K562 (cell line): ENCODE measurements at regions not wholly inside any gene's neighbourhood (a gene's known extent, or its start where the extent isn't known, plus 50 kb on each side); places are given as distances from the start of the nearest gene placed in this dataset.
A peak's percentile ranks its signal among the peaks of the same experiment; 100 is the strongest.

Experiments used
- CBFA2T3 ChIP-seq: fragments of 450-650 bp; IDR thresholded peaks from 2 replicates; pipeline ENCODE4 v1.6.1; 2017
- CEBPG ChIP-seq, 3 experiments: fragments of 200-800 bp in 1 of 3; sonication (Bioruptor generic) in 1 of 3; sonication (generic) in 1 of 3; formaldehyde crosslinking in 1 of 3; IDR thresholded peaks in 2 of 3; conservative IDR thresholded peaks in 1 of 3; 2 replicates each; pipeline versions ENCODE4 v1.6.1 to v1.8.0; 2016 to 2022; ENCODE audit warnings: missing compliant biosample characterization in 2 of 3, missing genetic modification characterization in 2 of 3, mild to moderate bottlenecking in 1 of 3, missing genetic modification reagents in 1 of 3
- CXXC5 ChIP-seq: fragments of 250-450 bp; sonication (Bioruptor Pico); IDR thresholded peaks from 2 replicates; pipeline ENCODE4 v1.8.0; 2022; ENCODE audit warnings: inconsistent platforms, mild to moderate bottlenecking, moderate library complexity
- HOMEZ ChIP-seq: fragments of 250-450 bp; sonication (Bioruptor Pico); IDR thresholded peaks from 2 replicates; pipeline ENCODE4 v1.4.0; 2020; ENCODE audit warnings: mild to moderate bottlenecking, moderate library complexity
- KDM1A ChIP-seq, 2 experiments: fragments of 450-650 bp; IDR thresholded peaks; 2 replicates each; pipeline ENCODE4 v1.6.1; 2016; ENCODE audit warnings: mild to moderate bottlenecking in 2 of 2
- KDM5B ChIP-seq: fragments of 200-600 bp; sonication (generic); IDR thresholded peaks from 2 replicates; pipeline ENCODE4 v1.6.1; 2012; ENCODE audit warnings: low read depth, mild to moderate bottlenecking, moderate library complexity, low read length, control low read depth, inconsistent platforms; ENCODE audit not compliant: insufficient replicate concordance
- MECOM ChIP-seq: fragments of 250-450 bp; sonication (Bioruptor Pico); IDR thresholded peaks from 2 replicates; pipeline ENCODE4 v1.8.0; 2022; ENCODE audit warnings: inconsistent platforms
- NUFIP1 ChIP-seq: fragments of 450-650 bp; IDR thresholded peaks from 2 replicates; pipeline ENCODE4 v1.6.1; 2018; ENCODE audit not compliant: partially characterized antibody
- PRMT5 ChIP-seq: sonication (generic); formaldehyde crosslinking; IDR thresholded peaks from 2 replicates; pipeline ENCODE4 v1.5.0; 2020; ENCODE audit warnings: missing genetic modification reagents
- PRPF4 ChIP-seq: fragments of 200-400 bp; formaldehyde crosslinking; IDR thresholded peaks from one replicate; pipeline ENCODE4 v1.6.1; 2017; ENCODE audit warnings: low read length, low read depth, mild to moderate bottlenecking; ENCODE audit not compliant: insufficient read depth, poor library complexity, severe bottlenecking
- RFX5 ChIP-seq: IDR thresholded peaks from 2 replicates; pipeline ENCODE4 v1.6.1; 2011; ENCODE audit warnings: low read depth, mild to moderate bottlenecking, improper control_type of control experiment, low read length
- SAP30 ChIP-seq: fragments of 200-600 bp; sonication (generic); IDR thresholded peaks from 2 replicates; pipeline ENCODE4 v1.6.1; 2012; ENCODE audit warnings: borderline replicate concordance, low read depth, mild to moderate bottlenecking, moderate library complexity, low read length, control low read depth, inconsistent platforms; ENCODE audit not compliant: insufficient read depth, poor library complexity, severe bottlenecking
- TAL1 ChIP-seq: fragments of 450-650 bp; IDR thresholded peaks from 2 replicates; pipeline ENCODE4 v1.6.1; 2016; ENCODE audit warnings: mild to moderate bottlenecking
- TARDBP ChIP-seq: fragments of 450-650 bp; IDR thresholded peaks from 2 replicates; pipeline ENCODE4 v1.6.1; 2016
- TSHZ1 ChIP-seq: fragments of 250-450 bp; sonication (Bioruptor Pico); IDR thresholded peaks from 2 replicates; pipeline ENCODE4 v1.4.0; 2020; ENCODE audit warnings: mild to moderate bottlenecking, moderate library complexity
- ZEB2 ChIP-seq: fragments of 450-650 bp; IDR thresholded peaks from 2 replicates; pipeline ENCODE4 v1.6.1; 2016
- ZNF224 ChIP-seq: sonication (generic); formaldehyde crosslinking; IDR thresholded peaks from 2 replicates; pipeline ENCODE4 v1.8.0; 2022; ENCODE audit warnings: mild to moderate bottlenecking, missing genetic modification reagents
- ZNF398 ChIP-seq: fragments of 250-450 bp; sonication (Bioruptor Pico); IDR thresholded peaks from 2 replicates; pipeline ENCODE4 v1.8.0; 2021; ENCODE audit warnings: moderate library complexity, mild to moderate bottlenecking, inconsistent platforms
- TF ChIP-seq, protein P1 (sequence below): sonication (generic); formaldehyde crosslinking; IDR thresholded peaks from 2 replicates; pipeline ENCODE4 v1.8.1; 2023; ENCODE audit warnings: mild to moderate bottlenecking, missing genetic modification reagents

- TF ChIP-seq CEBPG (CRISPR knock-in tag; IDR thresholded peaks at IDR 0.05) (no peak), CEBPG (tag; conservative IDR thresholded peaks at IDR 0.05 in 1 of 2, IDR thresholded peaks at IDR 0.05 in 1 of 2) (no peak), PRPF4 (no peak), MECOM (CRISPR knock-in tag) (no peak), KDM5B (no peak), TSHZ1 (no peak), ZNF398 (CRISPR knock-in tag) (no peak), NUFIP1 (no peak), CBFA2T3 (peak; percentile 83), PRMT5 (CRISPR knock-in tag) (no peak), ZNF224 (CRISPR knock-in tag) (no peak), KDM1A (IDR thresholded peaks at IDR 0.05) (0 out of 4 replicates have a peak, but pooled peaks of 1 of the 2 experiments have one; percentile 7), CXXC5 (CRISPR knock-in tag) (peak; percentile 37; the same call in 1 of the 2 replicates), TARDBP (0 out of 2 replicates have a peak, but pooled peaks have one; percentile 39), HOMEZ (CRISPR knock-in tag) (no peak), RFX5 (no peak), ZEB2 (no peak), TAL1 (peak; percentile 86), SAP30 (no peak)
- TF ChIP-seq, protein P1, sequence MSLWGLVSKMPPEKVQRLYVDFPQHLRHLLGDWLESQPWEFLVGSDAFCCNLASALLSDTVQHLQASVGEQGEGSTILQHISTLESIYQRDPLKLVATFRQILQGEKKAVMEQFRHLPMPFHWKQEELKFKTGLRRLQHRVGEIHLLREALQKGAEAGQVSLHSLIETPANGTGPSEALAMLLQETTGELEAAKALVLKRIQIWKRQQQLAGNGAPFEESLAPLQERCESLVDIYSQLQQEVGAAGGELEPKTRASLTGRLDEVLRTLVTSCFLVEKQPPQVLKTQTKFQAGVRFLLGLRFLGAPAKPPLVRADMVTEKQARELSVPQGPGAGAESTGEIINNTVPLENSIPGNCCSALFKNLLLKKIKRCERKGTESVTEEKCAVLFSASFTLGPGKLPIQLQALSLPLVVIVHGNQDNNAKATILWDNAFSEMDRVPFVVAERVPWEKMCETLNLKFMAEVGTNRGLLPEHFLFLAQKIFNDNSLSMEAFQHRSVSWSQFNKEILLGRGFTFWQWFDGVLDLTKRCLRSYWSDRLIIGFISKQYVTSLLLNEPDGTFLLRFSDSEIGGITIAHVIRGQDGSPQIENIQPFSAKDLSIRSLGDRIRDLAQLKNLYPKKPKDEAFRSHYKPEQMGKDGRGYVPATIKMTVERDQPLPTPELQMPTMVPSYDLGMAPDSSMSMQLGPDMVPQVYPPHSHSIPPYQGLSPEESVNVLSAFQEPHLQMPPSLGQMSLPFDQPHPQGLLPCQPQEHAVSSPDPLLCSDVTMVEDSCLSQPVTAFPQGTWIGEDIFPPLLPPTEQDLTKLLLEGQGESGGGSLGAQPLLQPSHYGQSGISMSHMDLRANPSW (CRISPR knock-in tag), result no peak
Measured at GRCh38 chr6:167652701-167653095, 174.0 kb upstream of the AFDN start (continued).
